A673 (cell line): ENCODE measurements at regions not wholly inside any gene's neighbourhood (a gene's known extent, or its start where the extent isn't known, plus 50 kb on each side); places are given as distances from the start of the nearest gene placed in this dataset.

Experiments used
- EZH2 ChIP-seq: fragments of 200-600 bp; sonication (generic); IDR thresholded peaks from 2 replicates; pipeline ENCODE4 v1.6.1; 2017; ENCODE audit warnings: borderline replicate concordance, low read depth, mild to moderate bottlenecking, mixed read lengths, antibody characterized with exemption, low read length; ENCODE audit not compliant: poor library complexity, severe bottlenecking
- TF ChIP-seq, protein P1 (sequence below): fragments of 300-800, 200-600 bp; sonication (generic); conservative IDR thresholded peaks from 2 replicates; pipeline ENCODE4 v1.5.1; 2017; ENCODE audit warnings: low read depth, mild to moderate bottlenecking, antibody characterized with exemption, low read length, moderate library complexity, mixed read lengths

DNA sequence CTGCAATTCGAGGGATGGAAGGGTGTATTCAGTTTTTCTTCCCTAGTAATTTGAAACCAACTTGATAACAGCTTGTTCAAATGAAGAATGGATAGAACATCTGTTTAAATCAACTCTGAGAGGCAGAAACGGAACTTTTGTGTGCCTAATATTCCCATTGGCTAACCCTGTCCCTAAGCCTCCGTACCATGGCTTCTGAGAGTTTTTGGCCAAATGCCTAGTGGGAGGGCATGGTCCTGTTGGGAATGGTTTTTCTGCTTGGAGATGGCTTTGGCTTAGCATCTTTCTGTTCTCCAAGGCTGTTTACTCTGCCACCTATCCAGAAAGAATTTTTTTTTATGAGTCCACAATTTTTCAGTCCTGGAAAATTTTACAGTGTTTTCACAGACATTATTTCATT is 126.7 kb upstream of the MLIP start:
- TF ChIP-seq, protein P1, sequence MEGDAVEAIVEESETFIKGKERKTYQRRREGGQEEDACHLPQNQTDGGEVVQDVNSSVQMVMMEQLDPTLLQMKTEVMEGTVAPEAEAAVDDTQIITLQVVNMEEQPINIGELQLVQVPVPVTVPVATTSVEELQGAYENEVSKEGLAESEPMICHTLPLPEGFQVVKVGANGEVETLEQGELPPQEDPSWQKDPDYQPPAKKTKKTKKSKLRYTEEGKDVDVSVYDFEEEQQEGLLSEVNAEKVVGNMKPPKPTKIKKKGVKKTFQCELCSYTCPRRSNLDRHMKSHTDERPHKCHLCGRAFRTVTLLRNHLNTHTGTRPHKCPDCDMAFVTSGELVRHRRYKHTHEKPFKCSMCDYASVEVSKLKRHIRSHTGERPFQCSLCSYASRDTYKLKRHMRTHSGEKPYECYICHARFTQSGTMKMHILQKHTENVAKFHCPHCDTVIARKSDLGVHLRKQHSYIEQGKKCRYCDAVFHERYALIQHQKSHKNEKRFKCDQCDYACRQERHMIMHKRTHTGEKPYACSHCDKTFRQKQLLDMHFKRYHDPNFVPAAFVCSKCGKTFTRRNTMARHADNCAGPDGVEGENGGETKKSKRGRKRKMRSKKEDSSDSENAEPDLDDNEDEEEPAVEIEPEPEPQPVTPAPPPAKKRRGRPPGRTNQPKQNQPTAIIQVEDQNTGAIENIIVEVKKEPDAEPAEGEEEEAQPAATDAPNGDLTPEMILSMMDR, result no peak
- no peak for TF ChIP-seq EZH2
